NB4 (cell line): ENCODE measurements at regions not wholly inside any gene's neighbourhood (a gene's known extent, or its start where the extent isn't known, plus 50 kb on each side); places are given as distances from the start of the nearest gene placed in this dataset.

Experiments
- DNase-seq: peaks from one replicate; pipeline ENCODE4 v3.0.0; 2010; ENCODE audit warnings: low read depth
- H3K4me3 ChIP-seq: one replicate; pipeline ENCODE4 v1.5.1; 2011; ENCODE audit warnings: mild to moderate bottlenecking, low read depth, low read length, moderate library complexity
- MYC ChIP-seq: IDR thresholded peaks from 2 replicates; pipeline ENCODE4 v1.6.1; 2011; ENCODE audit warnings: low read depth, low read length
- POLR2A ChIP-seq: IDR thresholded peaks from 2 replicates; pipeline ENCODE4 v1.6.1; 2011; ENCODE audit warnings: mild to moderate bottlenecking; ENCODE audit not compliant: insufficient read length; ENCODE audit errors: extremely low read depth
- TF ChIP-seq, protein P1 (sequence below): IDR thresholded peaks from 2 replicates; pipeline ENCODE4 v1.6.1; 2011; ENCODE audit warnings: low read depth, low read length
- TF ChIP-seq, protein P2 (sequence below): IDR thresholded peaks from one replicate; pipeline ENCODE4 v1.5.1; 2012; ENCODE audit warnings: low read depth, low read length

DNA sequence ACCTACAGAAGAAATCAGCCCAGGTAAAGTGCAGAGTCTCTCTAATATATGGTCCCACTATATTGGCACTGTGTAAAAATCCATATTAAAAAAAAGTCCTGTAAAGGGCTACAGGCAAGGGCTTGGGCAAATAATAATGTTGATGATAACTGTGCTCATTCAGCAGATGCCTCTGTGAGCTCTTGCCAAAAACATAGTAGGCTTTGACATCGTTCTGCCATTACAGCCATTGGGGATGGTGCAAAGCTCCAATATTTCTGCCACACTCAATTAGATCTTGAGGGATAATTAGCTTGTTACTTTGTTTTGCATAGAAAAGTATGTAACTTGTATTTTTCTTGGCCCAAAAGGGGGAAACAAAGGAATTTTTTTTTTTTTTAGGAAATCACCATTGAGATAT is 645.5 kb upstream of the FAM241A start:
- no peak overlapping the region for H3K4me3 ChIP-seq
- TF ChIP-seq, protein P1, sequence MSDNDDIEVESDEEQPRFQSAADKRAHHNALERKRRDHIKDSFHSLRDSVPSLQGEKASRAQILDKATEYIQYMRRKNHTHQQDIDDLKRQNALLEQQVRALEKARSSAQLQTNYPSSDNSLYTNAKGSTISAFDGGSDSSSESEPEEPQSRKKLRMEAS = no peak
- TF ChIP-seq MYC (no peak), POLR2A (no peak)
- TF ChIP-seq, protein P2, sequence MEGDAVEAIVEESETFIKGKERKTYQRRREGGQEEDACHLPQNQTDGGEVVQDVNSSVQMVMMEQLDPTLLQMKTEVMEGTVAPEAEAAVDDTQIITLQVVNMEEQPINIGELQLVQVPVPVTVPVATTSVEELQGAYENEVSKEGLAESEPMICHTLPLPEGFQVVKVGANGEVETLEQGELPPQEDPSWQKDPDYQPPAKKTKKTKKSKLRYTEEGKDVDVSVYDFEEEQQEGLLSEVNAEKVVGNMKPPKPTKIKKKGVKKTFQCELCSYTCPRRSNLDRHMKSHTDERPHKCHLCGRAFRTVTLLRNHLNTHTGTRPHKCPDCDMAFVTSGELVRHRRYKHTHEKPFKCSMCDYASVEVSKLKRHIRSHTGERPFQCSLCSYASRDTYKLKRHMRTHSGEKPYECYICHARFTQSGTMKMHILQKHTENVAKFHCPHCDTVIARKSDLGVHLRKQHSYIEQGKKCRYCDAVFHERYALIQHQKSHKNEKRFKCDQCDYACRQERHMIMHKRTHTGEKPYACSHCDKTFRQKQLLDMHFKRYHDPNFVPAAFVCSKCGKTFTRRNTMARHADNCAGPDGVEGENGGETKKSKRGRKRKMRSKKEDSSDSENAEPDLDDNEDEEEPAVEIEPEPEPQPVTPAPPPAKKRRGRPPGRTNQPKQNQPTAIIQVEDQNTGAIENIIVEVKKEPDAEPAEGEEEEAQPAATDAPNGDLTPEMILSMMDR = no peak
- DNase-seq = no peak

DNA sequence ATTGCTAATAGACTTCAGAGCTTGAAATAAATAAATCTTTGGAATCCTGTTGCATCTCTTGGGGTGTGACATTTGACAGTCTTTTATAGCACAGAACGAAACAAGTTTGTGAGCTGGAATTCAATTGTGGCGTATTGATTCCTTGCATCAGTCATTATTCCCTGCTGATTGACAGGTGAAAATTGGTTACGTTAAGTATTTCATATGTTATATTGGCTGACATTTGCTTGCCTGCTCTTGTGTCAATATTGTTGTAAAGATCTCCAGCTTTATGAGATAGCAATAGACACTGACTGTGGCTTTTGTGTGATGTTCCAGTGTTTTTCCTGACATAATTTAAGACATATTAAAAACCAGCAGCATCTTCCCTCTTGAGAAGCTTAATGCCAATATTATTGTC is 644.4 kb upstream of the FAM241A start:
- TF ChIP-seq, protein P2 = no peak
- TF ChIP-seq MYC = no peak
- TF ChIP-seq, protein P1 = no peak
- no peak for TF ChIP-seq POLR2A
- H3K4me3 ChIP-seq = no peak overlapping the region
- DNase-seq = no peak

DNA sequence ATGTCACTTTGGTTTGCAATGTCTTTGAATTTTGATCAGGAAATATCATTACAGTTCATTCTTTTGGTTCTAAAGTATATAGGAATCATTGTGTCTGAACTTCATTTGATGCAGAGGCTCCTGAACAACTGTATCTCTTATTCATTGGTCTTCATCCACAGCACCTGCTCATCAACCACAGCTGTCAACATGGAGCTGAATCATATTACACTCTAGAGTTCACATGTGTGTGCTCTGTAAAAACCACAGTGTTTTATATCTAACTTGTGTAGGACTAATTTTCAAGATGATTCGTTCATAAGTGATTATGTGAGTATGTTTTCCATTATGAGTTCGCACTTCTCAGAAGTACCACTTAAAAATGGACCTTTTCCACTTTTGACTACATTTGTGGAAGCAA is 643.3 kb upstream of the FAM241A start:
- H3K4me3 ChIP-seq = no peak overlapping the region
- DNase-seq = no peak
- TF ChIP-seq, protein P1 = no peak
- no peak for TF ChIP-seq MYC
- TF ChIP-seq, protein P2 = no peak
- TF ChIP-seq POLR2A = no peak

DNA sequence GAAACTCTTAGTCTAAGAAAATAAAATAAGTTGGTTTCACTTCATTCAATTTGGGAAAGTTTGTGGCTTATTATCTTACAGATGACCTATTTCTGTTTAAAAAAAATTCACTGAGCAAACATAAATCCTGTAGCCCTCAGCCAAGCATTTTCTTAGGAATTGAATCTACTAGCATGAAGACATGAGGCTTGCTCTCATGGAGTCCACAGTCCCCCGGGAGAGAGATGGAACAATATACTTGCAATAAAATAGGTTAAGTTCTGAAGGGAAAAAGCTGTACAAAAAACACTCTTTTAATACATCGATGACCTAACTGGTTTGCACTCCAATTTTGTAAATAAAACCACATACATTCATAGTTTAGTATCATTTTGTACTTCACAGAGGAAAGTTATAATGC is 642.6 kb upstream of the FAM241A start:
- TF ChIP-seq MYC (no peak), POLR2A (no peak)
- TF ChIP-seq, protein P2 = no peak
- TF ChIP-seq, protein P1 = no peak
- no peak for DNase-seq

DNA sequence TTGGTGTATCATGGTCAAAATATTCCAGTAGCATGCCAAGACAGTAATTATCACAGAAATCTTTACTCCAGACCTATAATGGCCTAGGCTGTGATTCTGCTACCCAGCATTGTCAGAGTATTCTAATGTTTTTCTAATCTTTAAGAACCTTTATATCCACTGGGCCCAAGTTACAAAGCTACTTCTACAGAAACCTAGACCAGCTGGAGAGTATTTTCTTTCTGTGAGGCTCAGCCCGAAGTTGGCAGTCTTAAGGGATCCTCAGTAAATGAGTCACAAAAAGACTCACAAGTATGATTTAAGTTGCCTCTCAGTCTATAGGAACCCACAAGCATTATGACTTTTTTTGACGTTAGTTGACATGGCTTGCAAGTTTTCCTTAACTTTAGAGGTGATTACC is 638.5 kb upstream of the FAM241A start:
- H3K4me3 ChIP-seq = no peak overlapping the region
- DNase-seq = no peak
- no peak for TF ChIP-seq POLR2A
- TF ChIP-seq, protein P1 = no peak
- TF ChIP-seq, protein P2 = no peak
- no peak for TF ChIP-seq MYC

More for the DNA sequence above, 642.6 kb upstream of the FAM241A start:
- no peak overlapping the region for H3K4me3 ChIP-seq

DNA sequence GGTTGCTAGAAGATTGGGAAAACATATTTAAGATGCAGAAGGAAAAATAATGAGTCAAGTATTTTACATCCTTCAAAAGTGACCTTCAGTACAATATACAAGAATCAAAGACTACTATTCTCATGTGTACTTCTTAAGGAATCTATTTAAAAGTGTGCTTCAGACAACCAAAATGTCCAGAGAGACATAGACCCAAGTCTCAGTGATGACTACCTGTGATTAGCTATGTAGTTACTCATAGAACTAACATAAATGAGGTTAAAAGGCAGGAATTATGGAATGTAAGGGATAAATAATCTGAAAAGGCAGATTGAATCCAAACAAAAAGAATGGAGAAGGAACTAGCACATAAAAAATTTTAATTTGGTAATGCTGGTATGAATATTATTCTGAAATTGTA is 634.7 kb upstream of the FAM241A start:
- no peak overlapping the region for H3K4me3 ChIP-seq
- TF ChIP-seq POLR2A (no peak), MYC (no peak)
- TF ChIP-seq, protein P2 = no peak
- TF ChIP-seq, protein P1 = no peak
- DNase-seq = no peak
